Uterus (tissue), 2 donors: ENCODE measurements at regions not wholly inside any gene's neighbourhood (a gene's known extent, or its start where the extent isn't known, plus 50 kb on each side); places are given as distances from the start of the nearest gene placed in this dataset.

Experiments
- CTCF ChIP-seq, 4 experiments: fragments of 200-600 bp in 2 of 4; fragments of 450-650 bp in 2 of 4; sonication (generic) in 2 of 4; IDR thresholded peaks; one replicate each; pipeline ENCODE4 v1.5.1; 2016 to 2019; ENCODE audit warnings: antibody characterized with exemption in 4 of 4, mild to moderate bottlenecking in 2 of 4, moderate library complexity in 1 of 4
- POLR2A ChIP-seq, 2 donors: fragments of 450-650 bp; IDR thresholded peaks; one replicate each; pipeline ENCODE4 v1.6.1; 2016; ENCODE audit warnings: antibody characterized with exemption in 2 of 2, mild to moderate bottlenecking in 1 of 2, moderate library complexity in 1 of 2

GRCh38 chr4:108397850-108398249, 222.5 kb upstream of the RPL34 start:
- TF ChIP-seq CTCF (IDR thresholded peaks at IDR 0.05) (no peak), POLR2A (IDR thresholded peaks at IDR 0.05) (no peak)
